GM13976 (cell line): ENCODE measurements at regions not wholly inside any gene's neighbourhood (a gene's known extent, or its start where the extent isn't known, plus 50 kb on each side); places are given as distances from the start of the nearest gene placed in this dataset.
"Not testable (repeated sequence)": the region's sequence is repeated elsewhere in the genome, so short reads cannot be mapped to it uniquely, and the experiment has no call there.

Experiments
- DNase-seq: peaks from one replicate; pipeline ENCODE4 v3.0.0; 2012; ENCODE audit warnings: low spot score
- in situ Hi-C: fragments of 300-500 bp; cut with MboI; formaldehyde crosslinking; loops from one replicate; pipeline ENCODE4 v1.12.0; 2022; ENCODE audit warnings: low sequenced_read_pairs, mixed read lengths, inconsistent platforms; ENCODE audit not compliant: unreplicated experiment
- TF ChIP-seq, protein P1 (sequence below): IDR thresholded peaks from 2 replicates; pipeline ENCODE4 v1.5.1; 2012; ENCODE audit warnings: borderline replicate concordance, mild to moderate bottlenecking; ENCODE audit not compliant: insufficient read depth; ENCODE audit errors: extremely low read depth, missing control alignments, control extremely low read depth

DNA sequence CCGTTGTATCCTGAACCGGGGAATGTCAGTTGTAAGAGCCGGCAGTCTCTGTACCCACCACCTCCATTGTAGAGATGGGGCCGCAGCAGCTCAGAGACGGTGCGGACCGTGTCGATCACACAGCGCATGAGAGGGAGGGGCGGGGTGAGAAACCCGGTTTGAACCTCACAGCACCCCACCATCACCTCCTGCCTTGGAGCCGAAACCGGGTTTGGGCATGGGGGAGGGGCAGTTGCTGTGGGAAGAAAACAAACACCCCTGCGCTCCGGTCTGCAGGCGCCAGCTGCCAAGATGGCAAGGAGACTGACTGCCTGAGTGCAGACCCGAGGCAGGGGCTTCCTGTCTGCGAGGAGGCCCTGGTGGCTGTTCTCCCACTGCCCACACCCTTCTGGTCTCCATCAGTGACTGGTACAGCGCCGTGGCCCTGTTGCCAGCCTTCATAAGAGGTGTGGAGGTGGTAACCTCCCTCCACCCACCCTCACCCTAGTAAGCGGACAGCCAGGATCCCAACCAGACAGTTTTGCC, 69.2 kb upstream of the SSBP3 start:
- in situ Hi-C loops, result loop anchor here (25.0 kb wide), 1 partner anchor 363 kb away; no protein-coding TSS in a partner anchor
- DNase-seq, result no peak
- TF ChIP-seq, protein P1, sequence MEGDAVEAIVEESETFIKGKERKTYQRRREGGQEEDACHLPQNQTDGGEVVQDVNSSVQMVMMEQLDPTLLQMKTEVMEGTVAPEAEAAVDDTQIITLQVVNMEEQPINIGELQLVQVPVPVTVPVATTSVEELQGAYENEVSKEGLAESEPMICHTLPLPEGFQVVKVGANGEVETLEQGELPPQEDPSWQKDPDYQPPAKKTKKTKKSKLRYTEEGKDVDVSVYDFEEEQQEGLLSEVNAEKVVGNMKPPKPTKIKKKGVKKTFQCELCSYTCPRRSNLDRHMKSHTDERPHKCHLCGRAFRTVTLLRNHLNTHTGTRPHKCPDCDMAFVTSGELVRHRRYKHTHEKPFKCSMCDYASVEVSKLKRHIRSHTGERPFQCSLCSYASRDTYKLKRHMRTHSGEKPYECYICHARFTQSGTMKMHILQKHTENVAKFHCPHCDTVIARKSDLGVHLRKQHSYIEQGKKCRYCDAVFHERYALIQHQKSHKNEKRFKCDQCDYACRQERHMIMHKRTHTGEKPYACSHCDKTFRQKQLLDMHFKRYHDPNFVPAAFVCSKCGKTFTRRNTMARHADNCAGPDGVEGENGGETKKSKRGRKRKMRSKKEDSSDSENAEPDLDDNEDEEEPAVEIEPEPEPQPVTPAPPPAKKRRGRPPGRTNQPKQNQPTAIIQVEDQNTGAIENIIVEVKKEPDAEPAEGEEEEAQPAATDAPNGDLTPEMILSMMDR, result no peak

DNA sequence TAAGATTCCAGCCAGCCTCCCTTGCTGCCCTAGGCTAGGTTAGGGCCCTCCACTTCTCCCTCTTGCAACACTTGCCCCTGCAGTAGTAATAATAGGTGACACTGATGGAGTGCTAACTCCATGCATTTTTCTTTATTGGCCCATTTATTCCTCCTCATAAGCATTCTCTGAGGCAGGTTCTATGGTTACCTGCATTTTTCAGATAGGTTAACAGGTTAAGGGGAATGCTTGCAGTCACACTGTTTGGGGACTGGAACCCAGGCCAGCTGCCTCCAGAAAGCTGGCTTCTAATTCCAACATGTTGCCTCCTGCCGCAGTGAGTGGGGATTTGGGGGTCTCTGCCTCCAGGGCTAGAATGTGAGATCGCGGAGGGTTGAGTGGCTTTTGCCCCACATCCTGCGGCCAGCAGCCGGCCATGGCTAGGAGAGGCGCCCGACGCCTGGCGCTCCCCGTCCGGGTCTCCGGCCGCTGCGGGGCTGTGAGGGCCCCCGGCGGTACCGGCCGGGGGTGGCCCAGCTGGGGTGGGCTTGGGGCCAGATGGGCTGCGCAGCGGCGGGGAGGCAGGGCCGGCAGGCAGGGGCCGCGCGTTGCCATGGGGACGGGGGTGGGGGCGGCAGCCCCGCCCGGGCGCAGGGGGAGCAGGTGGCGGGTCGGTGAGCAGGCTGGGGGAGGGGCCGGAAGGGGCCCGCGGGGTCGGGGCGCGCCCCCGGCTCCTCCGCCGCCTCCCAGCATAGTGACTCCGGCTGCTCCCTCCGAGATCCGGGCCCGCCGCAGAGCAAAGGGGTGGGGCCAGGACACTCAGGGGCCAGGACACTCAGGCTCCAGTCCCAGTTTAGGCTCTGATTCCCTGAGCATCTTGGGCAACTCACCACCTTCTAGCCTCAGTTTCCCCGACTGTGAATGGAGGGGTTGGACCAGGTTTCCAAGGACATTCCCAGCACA, 68.4 kb upstream of the SSBP3 start:
- TF ChIP-seq, protein P1, result no peak
- peak; percentile 58 for DNase-seq
- in situ Hi-C loops, result loop anchor here (25.0 kb wide), 1 partner anchor 362 kb away; no protein-coding TSS in a partner anchor

DNA sequence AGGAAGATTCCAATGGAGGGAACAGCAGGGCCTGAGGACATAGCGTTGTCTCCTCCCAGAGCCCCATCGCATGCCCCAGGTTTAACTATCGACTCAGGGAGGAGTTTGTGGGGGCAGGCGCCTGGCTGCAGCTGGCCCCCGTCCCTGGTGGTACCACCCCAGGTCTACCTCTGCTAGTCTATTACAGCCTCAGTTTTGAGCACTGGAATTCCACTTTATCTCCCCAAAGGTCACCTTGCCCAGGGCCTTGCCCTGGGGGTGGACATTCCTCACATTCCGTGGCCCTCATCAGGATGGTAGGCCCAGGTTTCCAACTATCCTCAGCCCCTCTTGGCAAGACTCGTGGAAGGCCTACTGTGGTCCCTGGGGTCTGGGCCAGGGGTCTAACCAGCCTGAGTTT, 65.4 kb upstream of the SSBP3 start:
- TF ChIP-seq, protein P1, result no peak
- no peak for DNase-seq
- in situ Hi-C loops, result no loop called here

DNA sequence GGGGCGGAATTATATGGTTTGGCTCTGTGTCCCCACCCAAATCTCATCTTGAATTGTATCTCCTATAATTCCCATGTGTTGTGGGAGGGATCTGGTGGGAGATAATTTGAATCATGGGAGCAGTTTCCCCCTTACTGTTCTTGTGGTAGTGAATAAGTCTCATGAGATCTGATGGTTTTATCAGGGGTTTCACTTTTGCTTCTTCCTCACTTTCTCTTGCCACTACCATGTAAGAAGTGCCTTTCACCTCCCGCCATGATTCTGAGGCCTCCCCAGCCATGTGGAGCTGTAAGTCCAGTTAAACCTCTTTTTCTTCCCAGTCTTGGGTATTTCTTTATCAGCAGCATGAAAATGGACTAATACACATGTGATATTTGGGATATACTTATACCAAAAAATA, 63.2 kb upstream of the SSBP3 start:
- DNase-seq, in situ Hi-C loops: not testable (repeated sequence)

DNA sequence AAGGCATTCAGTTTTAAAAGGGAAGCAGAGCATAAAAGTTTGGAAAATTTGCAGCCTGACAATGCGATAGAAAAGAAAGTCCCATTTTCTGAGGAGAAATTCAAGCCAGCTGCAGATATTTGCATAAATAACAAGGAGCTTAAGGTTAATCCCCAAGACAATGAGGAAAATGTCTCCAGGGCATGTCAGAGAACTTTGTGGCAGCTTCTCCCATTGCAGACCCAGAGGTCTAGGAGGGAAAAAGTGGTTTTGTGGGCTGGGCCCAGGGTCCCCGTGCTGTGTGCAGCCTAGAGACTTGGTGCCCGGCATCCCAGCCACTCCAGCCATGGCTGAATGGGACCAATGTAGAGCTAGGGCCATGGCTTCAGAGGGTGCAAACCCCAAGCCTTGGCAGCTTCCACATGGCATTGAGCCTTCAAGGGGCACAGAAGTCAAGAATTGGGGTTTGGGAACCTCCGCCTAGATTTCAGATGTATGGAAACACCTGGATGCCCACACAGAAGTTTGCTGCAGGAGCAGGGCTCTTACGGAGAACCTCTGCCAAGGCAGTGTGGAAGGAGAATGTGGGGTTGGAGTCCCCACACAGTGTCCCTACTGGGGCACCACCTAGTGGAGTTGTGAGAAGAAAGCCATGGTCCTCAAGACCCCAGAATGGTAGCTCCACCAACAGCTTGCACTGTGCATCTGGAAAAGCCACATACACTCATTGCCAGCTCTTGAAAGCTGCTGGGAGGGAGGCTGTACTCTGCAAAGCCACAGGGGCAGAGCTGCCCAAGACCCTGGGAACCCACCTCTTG, 62.3 kb upstream of the SSBP3 start:
- in situ Hi-C loops, DNase-seq: not testable (repeated sequence)
- TF ChIP-seq, protein P1, result peak; percentile 9

DNA sequence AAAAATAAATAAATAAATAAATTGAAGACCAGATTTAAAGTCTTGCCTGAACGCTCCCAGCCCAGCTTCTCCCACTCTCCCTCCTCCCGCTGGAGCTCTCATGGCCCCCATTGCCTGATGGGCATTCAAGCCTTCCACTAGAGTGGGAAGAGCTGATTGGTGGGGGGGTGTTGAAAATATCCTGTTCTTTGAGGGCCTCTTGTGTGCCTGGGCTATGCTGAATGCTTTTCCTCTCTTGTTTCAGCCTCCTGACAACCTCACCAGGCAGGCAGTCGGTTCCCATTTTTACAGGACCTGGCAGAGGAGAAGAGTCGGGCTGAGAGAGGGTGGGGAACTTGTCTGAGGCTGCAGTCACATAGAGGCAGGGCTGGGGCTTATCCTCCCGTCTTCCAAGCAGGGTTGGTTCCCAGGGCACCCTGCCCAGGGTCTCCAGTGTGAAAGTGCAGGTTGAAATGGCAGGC, 59.2 kb upstream of the SSBP3 start:
- TF ChIP-seq, protein P1, result no peak
- DNase-seq, result no peak
- in situ Hi-C loops, result no loop called here
